Activated T-helper 2 cell treated with anti-CD3 and anti-CD28 coated beads, Interferon-gamma antibody, Interleukin-2, Interleukin-4, amounts not matched to agents 10 μg/mL and 5 μg/mL and 100 μg/mL, durations not matched to agents 14 hours and 24 hours and 36 hours (primary cell): ENCODE measurements at regions not wholly inside any gene's neighbourhood (a gene's known extent, or its start where the extent isn't known, plus 50 kb on each side); places are given as distances from the start of the nearest gene placed in this dataset.

ENCODE experiments used
- DNase-seq: peaks from one replicate; pipeline ENCODE4 v3.0.0; 2021; ENCODE audit warnings: low spot score
- H3K27ac Mint-ChIP-seq: one replicate; pipeline ENCODE4 v1.8.0; 2021; ENCODE audit warnings: mixed read lengths
- H3K27me3 Mint-ChIP-seq: one replicate; pipeline ENCODE4 v1.8.0; 2021; ENCODE audit warnings: low read depth, mixed read lengths
- H3K36me3 Mint-ChIP-seq: one replicate; pipeline ENCODE4 v1.8.0; 2021; ENCODE audit warnings: low read depth, mixed read lengths
- H3K4me1 Mint-ChIP-seq: one replicate; pipeline ENCODE4 v1.8.0; 2021; ENCODE audit warnings: low read depth, mixed read lengths
- H3K4me3 Mint-ChIP-seq: one replicate; pipeline ENCODE4 v1.8.0; 2021; ENCODE audit warnings: low read depth, mild to moderate bottlenecking, moderate library complexity, mixed read lengths
- H3K9me3 Mint-ChIP-seq: one replicate; pipeline ENCODE4 v1.8.0; 2021; ENCODE audit warnings: mixed read lengths
- intact Hi-C: fragments of 100-400 bp; cut with micrococcal nuclease; formaldehyde crosslinking; loops from one replicate; pipeline ENCODE4 v1.15.1; 2023

GRCh38 chr18:34159691-34160185 is 65.0 kb downstream of the NOL4 start:
- intact Hi-C loops: no loop called here
- H3K36me3 Mint-ChIP-seq: no peaks in the 10 kb centered on the region
- H3K9me3 Mint-ChIP-seq: peaks cover 10% of the 10 kb centered on the region
- peaks cover 6% of the 10 kb centered on the region for H3K27me3 Mint-ChIP-seq
- no peak for DNase-seq
- no peaks in the 10 kb centered on the region for H3K4me1 Mint-ChIP-seq
- no peak overlapping the region for H3K4me3 Mint-ChIP-seq
- H3K27ac Mint-ChIP-seq: no peak overlapping the region

- H3K4me3 Mint-ChIP-seq: no peak overlapping the region
- peaks cover 6% of the 10 kb centered on the region for H3K27me3 Mint-ChIP-seq
- intact Hi-C loops: no loop called here
- no peaks in the 10 kb centered on the region for H3K4me1 Mint-ChIP-seq
- peaks cover 10% of the 10 kb centered on the region for H3K9me3 Mint-ChIP-seq
- DNase-seq: no peak
- H3K36me3 Mint-ChIP-seq: no peaks in the 10 kb centered on the region
- no peak overlapping the region for H3K27ac Mint-ChIP-seq
Observed at GRCh38 chr18:34158881-34159690, 65.6 kb downstream of the NOL4 start.

- no peak for DNase-seq
- H3K27ac Mint-ChIP-seq: no peak overlapping the region
- no peaks in the 10 kb centered on the region for H3K36me3 Mint-ChIP-seq
- intact Hi-C loops: no loop called here
- H3K4me3 Mint-ChIP-seq: no peak overlapping the region
- H3K27me3 Mint-ChIP-seq: peaks cover 6% of the 10 kb centered on the region
- H3K4me1 Mint-ChIP-seq: no peaks in the 10 kb centered on the region
- H3K9me3 Mint-ChIP-seq: peaks cover 14% of the 10 kb centered on the region
Observed at GRCh38 chr18:34153711-34154110, 71.0 kb downstream of the NOL4 start.

- intact Hi-C loops: no loop called here
- no peaks in the 10 kb centered on the region for H3K27me3 Mint-ChIP-seq
- no peak overlapping the region for H3K27ac Mint-ChIP-seq
- H3K4me1 Mint-ChIP-seq: no peaks in the 10 kb centered on the region
- H3K9me3 Mint-ChIP-seq: peaks cover 12% of the 10 kb centered on the region
- no peaks in the 10 kb centered on the region for H3K36me3 Mint-ChIP-seq
- DNase-seq: no peak
- H3K4me3 Mint-ChIP-seq: no peak overlapping the region
Observed at GRCh38 chr18:34131006-34131405, 93.7 kb downstream of the NOL4 start.

- intact Hi-C loops: no loop called here
- no peak for DNase-seq
- no peak overlapping the region for H3K4me3 Mint-ChIP-seq
- H3K27me3 Mint-ChIP-seq: no peaks in the 10 kb centered on the region
- peaks cover 6% of the 10 kb centered on the region for H3K9me3 Mint-ChIP-seq
- H3K36me3 Mint-ChIP-seq: no peaks in the 10 kb centered on the region
- no peaks in the 10 kb centered on the region for H3K4me1 Mint-ChIP-seq
- no peak overlapping the region for H3K27ac Mint-ChIP-seq
Observed at GRCh38 chr18:34128436-34128835, 96.3 kb downstream of the NOL4 start.

GRCh38 chr18:34126121-34126520 is 98.6 kb downstream of the NOL4 start:
- intact Hi-C loops: no loop called here
- no peaks in the 10 kb centered on the region for H3K9me3 Mint-ChIP-seq
- H3K36me3 Mint-ChIP-seq: no peaks in the 10 kb centered on the region
- H3K4me3 Mint-ChIP-seq: no peak overlapping the region
- H3K4me1 Mint-ChIP-seq: no peaks in the 10 kb centered on the region
- no peak for DNase-seq
- H3K27ac Mint-ChIP-seq: no peak overlapping the region
- no peaks in the 10 kb centered on the region for H3K27me3 Mint-ChIP-seq

- Mint-ChIP-seq H3K9me3 (no peaks in the 10 kb centered on the region), H3K27ac (no peak overlapping the region), H3K27me3 (no peaks in the 10 kb centered on the region), H3K4me3 (no peak overlapping the region), H3K36me3 (no peaks in the 10 kb centered on the region), H3K4me1 (no peaks in the 10 kb centered on the region)
- DNase-seq: no peak
- intact Hi-C loops: loop anchor here (5.0 kb wide), 1 partner anchor 199 kb away; no protein-coding TSS in a partner anchor
Observed at GRCh38 chr18:34122724-34123334, 101.9 kb downstream of the NOL4 start.

- DNase-seq: no peak
- Mint-ChIP-seq H3K36me3 (no peaks in the 10 kb centered on the region), H3K4me3 (no peak overlapping the region), H3K27me3 (no peaks in the 10 kb centered on the region), H3K9me3 (no peaks in the 10 kb centered on the region), H3K27ac (no peak overlapping the region), H3K4me1 (no peaks in the 10 kb centered on the region)
- intact Hi-C loops: loop anchor here (5.0 kb wide), 1 partner anchor 201 kb away; no protein-coding TSS in a partner anchor
Observed at GRCh38 chr18:34121200-34121721, 103.5 kb downstream of the NOL4 start.

- no peaks in the 10 kb centered on the region for H3K36me3 Mint-ChIP-seq
- DNase-seq: no peak
- H3K27ac Mint-ChIP-seq: no peak overlapping the region
- no peaks in the 10 kb centered on the region for H3K4me1 Mint-ChIP-seq
- H3K9me3 Mint-ChIP-seq: no peaks in the 10 kb centered on the region
- intact Hi-C loops: loop anchor here (5.0 kb wide), 1 partner anchor 202 kb away; no protein-coding TSS in a partner anchor
- H3K4me3 Mint-ChIP-seq: no peak overlapping the region
- H3K27me3 Mint-ChIP-seq: no peaks in the 10 kb centered on the region
Observed at GRCh38 chr18:34120294-34120693, 104.4 kb downstream of the NOL4 start.

GRCh38 chr18:34117319-34117718 is 107.4 kb downstream of the NOL4 start:
- H3K36me3 Mint-ChIP-seq: no peaks in the 10 kb centered on the region
- H3K27me3 Mint-ChIP-seq: no peaks in the 10 kb centered on the region
- H3K4me3 Mint-ChIP-seq: no peak overlapping the region
- H3K9me3 Mint-ChIP-seq: no peaks in the 10 kb centered on the region
- intact Hi-C loops: no loop called here
- H3K4me1 Mint-ChIP-seq: no peaks in the 10 kb centered on the region
- H3K27ac Mint-ChIP-seq: no peak overlapping the region
- no peak for DNase-seq

- intact Hi-C loops: no loop called here
- Mint-ChIP-seq H3K4me1 (no peaks in the 10 kb centered on the region), H3K4me3 (no peak overlapping the region), H3K36me3 (no peaks in the 10 kb centered on the region), H3K27ac (no peak overlapping the region), H3K9me3 (peaks cover 5% of the 10 kb centered on the region), H3K27me3 (no peaks in the 10 kb centered on the region)
- DNase-seq: no peak
Observed at GRCh38 chr18:34115409-34116081, 109.2 kb downstream of the NOL4 start.

GRCh38 chr18:34114996-34115395 is 109.7 kb downstream of the NOL4 start:
- intact Hi-C loops: no loop called here
- Mint-ChIP-seq H3K9me3 (peaks cover 6% of the 10 kb centered on the region), H3K4me1 (no peaks in the 10 kb centered on the region), H3K36me3 (no peaks in the 10 kb centered on the region), H3K4me3 (no peak overlapping the region), H3K27me3 (no peaks in the 10 kb centered on the region), H3K27ac (no peak overlapping the region)
- DNase-seq: no peak

GRCh38 chr18:34108206-34108605 is 116.5 kb downstream of the NOL4 start:
- DNase-seq: no peak
- Mint-ChIP-seq H3K27ac (no peak overlapping the region), H3K9me3 (peaks cover 26% of the 10 kb centered on the region), H3K4me3 (no peak overlapping the region), H3K4me1 (no peaks in the 10 kb centered on the region), H3K27me3 (no peaks in the 10 kb centered on the region), H3K36me3 (no peaks in the 10 kb centered on the region)
- intact Hi-C loops: no loop called here
